Fibroblast of peridontal ligament (primary cell): ENCODE measurements at regions not wholly inside any gene's neighbourhood (a gene's known extent, or its start where the extent isn't known, plus 50 kb on each side); places are given as distances from the start of the nearest gene placed in this dataset.
A peak's percentile ranks its signal among the peaks of the same experiment; 100 is the strongest.

Source experiments
- DNase-seq: peaks from one replicate; pipeline ENCODE4 v3.0.0-alpha.2; 2010; ENCODE audit errors: extremely low read depth

DNA sequence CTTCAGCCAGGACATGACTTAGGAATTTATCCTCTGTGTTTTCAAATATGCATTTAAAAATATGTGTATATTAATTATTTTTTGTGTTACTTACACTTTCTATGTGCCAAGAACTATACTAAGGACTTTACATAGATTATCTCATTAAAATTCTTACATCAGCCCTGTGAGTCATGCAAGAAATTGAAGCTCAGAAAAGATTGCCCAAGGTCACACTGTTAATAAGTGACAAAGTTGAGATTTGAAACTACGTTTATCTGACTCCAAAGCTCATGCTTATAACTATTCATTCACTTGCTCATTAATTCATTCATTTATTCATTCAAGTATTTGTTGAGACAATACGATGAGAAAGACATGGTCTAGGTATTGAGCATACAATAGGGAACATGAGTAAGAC, 62.9 kb upstream of the CHRDL1 start:
- no peak for DNase-seq

DNA sequence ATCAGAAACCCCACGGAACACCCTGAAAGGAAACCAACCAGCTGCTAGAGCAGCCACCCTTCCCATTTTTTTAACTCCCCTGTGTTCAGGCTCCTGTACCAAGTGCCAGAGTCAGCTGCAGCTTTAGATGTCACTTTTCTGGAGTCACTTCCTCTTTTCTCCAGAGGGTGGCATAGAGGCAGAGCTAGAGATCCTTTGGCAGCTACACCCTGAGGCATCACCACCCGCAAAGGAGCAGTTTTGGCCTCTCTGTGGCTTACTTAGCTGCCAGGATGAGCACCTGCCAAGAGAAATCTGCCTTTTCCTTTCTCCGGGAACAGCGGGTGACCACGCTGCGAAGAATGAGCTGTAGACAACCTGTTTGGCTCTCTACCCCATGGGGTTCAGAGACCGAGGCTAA, 58.0 kb upstream of the CHRDL1 start:
- no peak for DNase-seq

DNA sequence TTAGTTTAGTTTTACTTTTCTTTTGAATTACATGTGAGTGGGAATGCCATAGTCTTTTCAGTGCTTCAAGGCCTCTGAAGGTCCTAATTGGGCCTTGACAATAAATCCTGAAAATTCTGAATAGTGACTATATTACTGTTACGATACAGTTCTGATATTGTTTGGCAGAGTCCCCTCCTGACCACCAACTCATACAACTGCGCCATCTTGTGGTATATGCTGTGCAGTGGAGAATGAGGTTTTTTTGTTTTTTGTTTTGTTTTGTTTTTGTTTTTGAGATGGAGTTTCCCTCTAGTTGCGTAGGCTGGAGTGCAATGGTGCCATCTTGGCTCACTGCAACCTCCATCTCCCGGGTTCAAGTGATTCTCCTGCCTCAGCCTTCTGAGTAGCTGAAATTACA, 56.6 kb upstream of the CHRDL1 start:
- DNase-seq = peak; percentile 13

DNA sequence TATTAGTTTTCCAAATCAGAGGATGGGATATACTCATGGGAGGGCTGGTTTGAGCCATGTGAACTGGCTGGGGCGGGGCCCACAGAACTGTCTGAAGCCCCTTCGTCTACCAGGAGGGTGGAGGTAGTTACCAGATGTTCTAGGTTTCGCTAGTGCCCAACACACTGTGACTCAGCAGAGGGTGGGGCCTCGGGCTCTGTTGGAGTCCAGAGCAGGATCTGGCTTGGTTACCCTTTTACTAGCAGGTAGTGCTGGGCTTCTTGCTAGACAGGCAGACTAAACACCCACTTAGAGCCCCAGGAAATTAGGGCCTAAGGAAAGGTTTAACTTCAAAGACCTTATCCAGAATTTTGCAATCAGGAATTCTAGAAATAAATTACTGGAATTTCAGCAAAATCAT, 56.2 kb upstream of the CHRDL1 start:
- no peak for DNase-seq

DNA sequence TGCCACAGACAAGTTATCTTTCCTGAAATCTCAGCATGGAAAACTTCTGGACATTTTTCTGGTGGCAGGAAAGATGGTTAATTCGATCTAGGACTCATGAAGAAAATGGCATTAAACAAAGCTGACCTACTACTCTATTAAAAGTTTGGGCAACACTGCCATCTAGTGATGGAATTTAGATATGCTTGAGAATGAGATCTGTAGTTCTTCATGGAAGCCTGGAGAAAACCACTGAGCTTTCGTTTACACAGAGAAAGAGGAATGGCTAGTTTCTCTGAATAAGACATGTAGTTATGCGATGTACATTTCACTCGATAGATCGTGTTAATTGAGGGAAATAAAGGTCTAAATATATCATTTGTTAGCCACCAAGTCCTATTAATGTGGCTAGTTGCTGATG, 51.7 kb upstream of the CHRDL1 start:
- DNase-seq = peak; percentile 79

DNA sequence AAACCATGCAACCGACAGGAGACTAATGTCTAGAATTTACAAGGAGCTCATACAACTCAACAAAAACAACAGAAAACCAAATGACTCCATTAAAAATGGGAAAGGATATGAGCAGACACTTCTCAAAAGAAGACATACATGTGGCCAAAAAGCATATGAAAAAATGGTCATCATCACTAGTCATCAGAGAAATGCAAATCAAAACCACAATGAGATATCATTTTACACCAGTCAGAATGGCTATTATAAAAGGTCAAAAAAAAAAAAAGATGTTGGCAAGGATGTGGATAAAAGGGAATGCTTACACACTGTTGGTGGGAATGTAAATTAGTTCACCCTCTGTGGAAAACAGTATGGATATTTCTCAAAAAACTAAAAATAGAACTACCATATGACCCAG, 50.5 kb upstream of the CHRDL1 start:
- DNase-seq = no peak
